ENCODE measurements at regions not wholly inside any gene's neighbourhood (a gene's known extent, or its start where the extent isn't known, plus 50 kb on each side); places are given as distances from the start of the nearest gene placed in this dataset.
A peak's percentile ranks its signal among the peaks of the same experiment; 100 is the strongest.

GRCh38 chr5:124650147-124650561, 96.3 kb downstream of the ZNF608 start:
- DNase-seq (no peak), ATAC-seq (no peak)
- Mint-ChIP-seq H3K4me3 (peak overlapping the region; percentile 34), H3K27ac (no peak overlapping the region), H3K36me3 (ENCODE audit: low read depth) (peaks cover 3% of the 10 kb centered on the region), H3K27me3 (ENCODE audit: low read depth) (peaks cover 28% of the 10 kb centered on the region), H3K9me3 (ENCODE audit: insufficient read depth) (no peaks in the 10 kb centered on the region), H3K4me1 (ENCODE audit: low read depth) (peaks cover 48% of the 10 kb centered on the region)
- ChIA-PET POLR2A (no interaction called here), CTCF (no interaction called here)

- H3K36me3 Mint-ChIP-seq (ENCODE audit: low read depth) = peaks cover 3% of the 10 kb centered on the region
- CTCF ChIA-PET = no interaction called here
- ATAC-seq (peak; percentile 89), DNase-seq (peak; percentile 85)
- peak overlapping the region; percentile 51 for H3K27ac Mint-ChIP-seq
- peaks cover 30% of the 10 kb centered on the region for H3K27me3 Mint-ChIP-seq (ENCODE audit: low read depth)
- peak overlapping the region; percentile 34 for H3K4me3 Mint-ChIP-seq
- H3K4me1 Mint-ChIP-seq (ENCODE audit: low read depth) = peaks cover 48% of the 10 kb centered on the region
- no peaks in the 10 kb centered on the region for H3K9me3 Mint-ChIP-seq (ENCODE audit: insufficient read depth)
- POLR2A ChIA-PET = interaction anchor here (1.0 kb wide), 1 partner anchor 64 kb away, joined by 3 read pairs; no protein-coding TSS in a partner anchor
These were observed 96.8 kb downstream of the ZNF608 start for GRCh38 chr5:124649491-124650146.

GRCh38 chr5:124648902-124649467, 97.5 kb downstream of the ZNF608 start:
- Mint-ChIP-seq H3K27me3 (ENCODE audit: low read depth) (peaks cover 36% of the 10 kb centered on the region), H3K4me1 (ENCODE audit: low read depth) (peaks cover 48% of the 10 kb centered on the region), H3K9me3 (ENCODE audit: insufficient read depth) (no peaks in the 10 kb centered on the region), H3K36me3 (ENCODE audit: low read depth) (peaks cover 3% of the 10 kb centered on the region), H3K4me3 (peak overlapping the region; percentile 22), H3K27ac (peak overlapping the region; percentile 51)
- POLR2A ChIA-PET = interaction anchor here (1.0 kb wide), 1 partner anchor 63 kb away, joined by 3 read pairs; no protein-coding TSS in a partner anchor
- ATAC-seq (no peak), DNase-seq (no peak)
- CTCF ChIA-PET = no interaction called here

GRCh38 chr5:124647352-124647751, 99.1 kb downstream of the ZNF608 start:
- CTCF ChIA-PET = no interaction called here
- Mint-ChIP-seq H3K4me1 (ENCODE audit: low read depth) (peaks cover 48% of the 10 kb centered on the region), H3K27me3 (ENCODE audit: low read depth) (peaks cover 46% of the 10 kb centered on the region), H3K4me3 (no peak overlapping the region), H3K36me3 (ENCODE audit: low read depth) (peaks cover 3% of the 10 kb centered on the region), H3K27ac (no peak overlapping the region), H3K9me3 (ENCODE audit: insufficient read depth) (no peaks in the 10 kb centered on the region)
- DNase-seq (no peak), ATAC-seq (no peak)
- POLR2A ChIA-PET = no interaction called here

- Mint-ChIP-seq H3K27ac (no peak overlapping the region), H3K36me3 (ENCODE audit: low read depth) (peaks cover 3% of the 10 kb centered on the region), H3K4me1 (ENCODE audit: low read depth) (peaks cover 31% of the 10 kb centered on the region), H3K4me3 (no peak overlapping the region), H3K27me3 (ENCODE audit: low read depth) (peaks cover 55% of the 10 kb centered on the region), H3K9me3 (ENCODE audit: insufficient read depth) (no peaks in the 10 kb centered on the region)
- ChIA-PET CTCF (no interaction called here), POLR2A (no interaction called here)
- DNase-seq (no peak), ATAC-seq (no peak)
These were observed 101.0 kb downstream of the ZNF608 start for GRCh38 chr5:124645396-124645795.

- H3K27ac Mint-ChIP-seq = no peak overlapping the region
- H3K9me3 Mint-ChIP-seq (ENCODE audit: insufficient read depth) = no peaks in the 10 kb centered on the region
- ATAC-seq (no peak), DNase-seq (no peak)
- ChIA-PET POLR2A (no interaction called here), CTCF (no interaction called here)
- no peak overlapping the region for H3K4me3 Mint-ChIP-seq
- H3K36me3 Mint-ChIP-seq (ENCODE audit: low read depth) = peaks cover 2% of the 10 kb centered on the region
- H3K4me1 Mint-ChIP-seq (ENCODE audit: low read depth) = peaks cover 24% of the 10 kb centered on the region
- H3K27me3 Mint-ChIP-seq (ENCODE audit: low read depth) = peaks cover 51% of the 10 kb centered on the region
These were observed 101.9 kb downstream of the ZNF608 start for GRCh38 chr5:124644582-124644981.

- ATAC-seq = no peak
- Mint-ChIP-seq H3K9me3 (ENCODE audit: insufficient read depth) (no peaks in the 10 kb centered on the region), H3K36me3 (ENCODE audit: low read depth) (peaks cover 2% of the 10 kb centered on the region), H3K27ac (no peak overlapping the region), H3K4me3 (no peak overlapping the region), H3K27me3 (ENCODE audit: low read depth) (peaks cover 51% of the 10 kb centered on the region), H3K4me1 (ENCODE audit: low read depth) (peaks cover 20% of the 10 kb centered on the region)
- POLR2A ChIA-PET = no interaction called here
- CTCF ChIA-PET = no interaction called here
- no peak for DNase-seq
These were observed 102.3 kb downstream of the ZNF608 start for GRCh38 chr5:124644138-124644537.

GRCh38 chr5:124643336-124643735, 103.1 kb downstream of the ZNF608 start:
- POLR2A ChIA-PET = no interaction called here
- Mint-ChIP-seq H3K4me3 (no peak overlapping the region), H3K36me3 (ENCODE audit: low read depth) (peaks cover 2% of the 10 kb centered on the region), H3K4me1 (ENCODE audit: low read depth) (peaks cover 12% of the 10 kb centered on the region), H3K27me3 (ENCODE audit: low read depth) (peaks cover 49% of the 10 kb centered on the region), H3K9me3 (ENCODE audit: insufficient read depth) (no peaks in the 10 kb centered on the region), H3K27ac (no peak overlapping the region)
- CTCF ChIA-PET = no interaction called here
- DNase-seq = no peak
- no peak for ATAC-seq

GRCh38 chr5:124642151-124642550, 104.3 kb downstream of the ZNF608 start:
- POLR2A ChIA-PET = no interaction called here
- DNase-seq (no peak), ATAC-seq (no peak)
- peaks cover 9% of the 10 kb centered on the region for H3K4me1 Mint-ChIP-seq (ENCODE audit: low read depth)
- peaks cover 43% of the 10 kb centered on the region for H3K27me3 Mint-ChIP-seq (ENCODE audit: low read depth)
- H3K4me3 Mint-ChIP-seq = no peak overlapping the region
- CTCF ChIA-PET = no interaction called here
- H3K9me3 Mint-ChIP-seq (ENCODE audit: insufficient read depth) = no peaks in the 10 kb centered on the region
- H3K36me3 Mint-ChIP-seq (ENCODE audit: low read depth) = no peaks in the 10 kb centered on the region
- H3K27ac Mint-ChIP-seq = no peak overlapping the region

- H3K36me3 Mint-ChIP-seq (ENCODE audit: low read depth) = no peaks in the 10 kb centered on the region
- H3K27me3 Mint-ChIP-seq (ENCODE audit: low read depth) = peaks cover 37% of the 10 kb centered on the region
- H3K9me3 Mint-ChIP-seq (ENCODE audit: insufficient read depth) = no peaks in the 10 kb centered on the region
- H3K4me1 Mint-ChIP-seq (ENCODE audit: low read depth) = peaks cover under 1% of the 10 kb centered on the region
- POLR2A ChIA-PET = no interaction called here
- H3K27ac Mint-ChIP-seq = no peak overlapping the region
- no peak for DNase-seq
- H3K4me3 Mint-ChIP-seq = no peak overlapping the region
- ATAC-seq = no peak
- CTCF ChIA-PET = no interaction called here
These were observed 105.2 kb downstream of the ZNF608 start for GRCh38 chr5:124641154-124641792.

GRCh38 chr5:124639095-124639665, 107.3 kb downstream of the ZNF608 start:
- no peak for ATAC-seq
- CTCF ChIA-PET = no interaction called here
- Mint-ChIP-seq H3K27me3 (ENCODE audit: low read depth) (peaks cover 31% of the 10 kb centered on the region), H3K27ac (no peak overlapping the region), H3K4me1 (ENCODE audit: low read depth) (no peaks in the 10 kb centered on the region), H3K36me3 (ENCODE audit: low read depth) (no peaks in the 10 kb centered on the region), H3K9me3 (ENCODE audit: insufficient read depth) (no peaks in the 10 kb centered on the region), H3K4me3 (no peak overlapping the region)
- no peak for DNase-seq
- POLR2A ChIA-PET = no interaction called here

- H3K9me3 Mint-ChIP-seq (ENCODE audit: insufficient read depth) = no peaks in the 10 kb centered on the region
- peaks cover 23% of the 10 kb centered on the region for H3K27me3 Mint-ChIP-seq (ENCODE audit: low read depth)
- H3K4me1 Mint-ChIP-seq (ENCODE audit: low read depth) = no peaks in the 10 kb centered on the region
- ChIA-PET POLR2A (no interaction called here), CTCF (no interaction called here)
- no peaks in the 10 kb centered on the region for H3K36me3 Mint-ChIP-seq (ENCODE audit: low read depth)
- no peak overlapping the region for H3K27ac Mint-ChIP-seq
- ATAC-seq = no peak
- H3K4me3 Mint-ChIP-seq = no peak overlapping the region
- no peak for DNase-seq
These were observed 109.4 kb downstream of the ZNF608 start for GRCh38 chr5:124637011-124637410.

All from activated CD8-positive, alpha-beta T cell treated with anti-CD3 and anti-CD28 coated beads, Interleukin-2, amount 10 ng/mL, durations not matched to agents 7 days and 5 days (primary cell).